ENCODE measurements at regions not wholly inside any gene's neighbourhood (a gene's known extent, or its start where the extent isn't known, plus 50 kb on each side); places are given as distances from the start of the nearest gene placed in this dataset.

DNA sequence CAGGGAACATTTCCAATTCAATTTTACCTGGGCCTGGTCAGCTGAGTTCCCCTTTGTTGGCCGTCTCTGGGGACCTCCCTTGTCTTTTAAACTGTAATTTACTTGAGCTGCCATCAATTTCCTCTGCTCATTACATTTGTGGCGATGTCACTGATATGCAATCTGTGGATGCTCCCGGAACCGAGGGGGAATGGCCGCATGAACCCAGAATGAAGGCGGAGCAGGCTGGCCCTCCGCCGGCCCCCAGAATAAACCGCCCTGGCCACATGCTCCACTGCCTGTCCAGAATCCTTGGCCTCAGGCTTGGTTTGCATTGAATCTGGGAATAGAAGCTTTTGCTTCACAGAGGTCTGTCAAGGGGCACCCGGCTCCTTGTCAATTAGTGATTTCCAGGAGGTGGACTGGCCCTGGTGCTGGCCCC is 276.8 kb downstream of the TEX29 start:
- DNase-seq: no peak

DNA sequence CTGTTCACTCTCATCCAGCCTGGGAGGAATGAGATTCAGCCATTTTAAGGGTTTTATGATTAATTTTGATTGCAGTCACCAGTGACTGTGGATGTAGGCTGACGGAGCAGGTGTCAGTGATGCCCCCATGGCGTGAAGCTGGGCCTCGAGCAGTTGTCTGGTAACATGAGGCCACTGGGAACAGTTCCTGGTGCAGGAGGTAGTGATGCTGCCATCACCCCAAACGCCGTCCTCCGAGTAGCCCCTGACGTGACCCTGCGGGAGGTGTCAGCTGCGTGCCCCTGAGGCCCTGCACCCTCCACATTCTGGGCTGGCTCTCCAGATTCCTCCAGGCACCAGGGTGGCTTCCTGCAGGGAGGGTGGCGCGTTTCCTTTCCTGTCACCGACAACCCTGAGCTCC is 277.2 kb downstream of the TEX29 start:
- DNase-seq: no peak

DNA sequence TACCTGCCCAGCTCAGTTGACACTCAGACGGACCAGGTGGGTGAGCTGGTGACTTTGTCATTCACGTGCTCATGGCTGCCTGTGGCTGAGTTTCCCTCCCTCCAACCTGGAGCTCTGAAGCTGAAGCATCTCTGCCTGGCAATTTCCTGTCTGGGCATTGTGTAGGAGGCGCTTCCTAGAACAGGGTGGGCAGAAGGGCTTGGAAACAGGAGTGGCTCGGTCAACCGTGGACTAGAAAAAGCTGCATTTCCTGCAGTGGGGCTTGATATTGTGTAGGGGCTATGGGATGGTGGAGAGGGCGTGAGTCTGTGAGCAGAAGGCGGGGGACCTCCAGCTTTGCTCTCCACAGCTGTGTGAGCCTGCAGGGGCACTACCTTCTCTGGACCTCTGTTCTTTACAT is 278.3 kb downstream of the TEX29 start:
- DNase-seq: no peak

DNA sequence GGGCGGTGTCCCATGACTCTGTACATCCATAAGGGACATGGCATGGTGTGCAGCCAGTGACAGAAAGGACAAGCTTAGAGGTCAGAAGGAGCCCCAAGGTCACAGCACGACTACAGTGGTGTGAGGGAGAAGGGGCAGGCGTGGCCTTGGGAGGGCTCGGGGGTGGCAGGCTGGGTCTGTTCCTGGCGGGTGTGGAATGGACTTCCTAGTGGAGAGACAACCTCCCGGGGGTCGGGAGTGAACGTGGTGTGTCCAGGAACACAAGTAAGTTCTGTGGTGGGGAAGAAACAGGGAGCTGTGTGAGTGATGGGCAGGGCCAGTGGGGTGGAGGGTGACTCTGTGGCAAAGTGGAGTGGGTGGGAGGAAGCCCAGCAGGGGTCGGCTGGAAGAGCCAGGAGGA is 279.3 kb downstream of the TEX29 start:
- DNase-seq: no peak

DNA sequence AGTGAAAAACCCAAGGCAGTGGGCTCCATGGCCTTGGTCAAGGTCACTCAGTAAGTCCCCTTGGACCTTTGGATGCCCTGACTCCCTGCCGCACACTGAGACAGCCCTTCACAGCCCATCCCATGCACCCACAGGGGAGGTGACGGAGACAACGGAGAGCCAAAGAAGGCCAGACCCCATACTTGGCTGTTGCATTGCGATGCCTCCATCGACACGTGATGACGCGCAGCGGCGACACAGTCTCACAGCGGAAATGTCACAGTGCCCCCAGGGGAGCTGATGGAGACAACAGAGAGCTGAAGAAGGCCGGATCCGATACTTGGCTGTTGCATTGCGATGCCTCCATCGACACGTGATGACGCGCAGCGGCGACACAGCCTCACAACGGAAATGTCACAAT is 282.4 kb downstream of the TEX29 start:
- no peak for DNase-seq

DNA sequence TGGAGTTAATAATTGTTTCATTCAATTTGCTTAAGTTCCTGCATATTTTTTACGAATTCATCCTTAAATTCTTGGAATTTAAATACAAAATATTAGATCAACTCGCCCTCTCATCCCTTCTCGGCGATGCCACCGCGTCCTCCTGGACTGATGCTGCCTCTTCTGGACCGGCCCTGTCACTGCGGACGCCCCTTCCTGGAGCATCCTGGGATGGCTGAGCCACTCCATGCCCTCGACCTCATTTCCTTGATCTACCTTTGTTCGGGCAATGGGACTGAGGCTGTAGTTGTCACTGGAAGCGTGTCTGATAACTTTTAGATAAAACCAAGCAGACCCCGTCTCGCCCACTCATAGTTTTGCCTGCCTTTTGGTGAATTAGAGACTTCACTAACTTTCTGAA is 283.7 kb downstream of the TEX29 start:
- no peak for DNase-seq

DNA sequence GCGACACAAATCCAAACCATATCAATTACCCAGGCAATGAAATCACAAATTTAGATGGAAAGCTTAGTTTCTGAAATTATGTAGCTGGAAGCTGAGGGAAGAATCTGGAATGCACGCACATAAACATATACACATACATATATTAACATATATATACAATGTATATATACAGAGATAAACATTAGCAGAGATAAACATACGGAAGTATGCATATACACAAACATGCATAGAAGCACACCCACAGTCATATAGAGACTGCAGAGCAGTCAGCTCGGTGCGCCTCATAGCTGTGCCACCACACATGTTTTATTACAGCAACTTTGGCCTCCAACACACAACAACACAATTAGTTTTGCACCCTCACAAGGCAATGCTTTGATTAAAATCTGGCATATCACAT is 288.1 kb downstream of the TEX29 start:
- no peak for DNase-seq

DNA sequence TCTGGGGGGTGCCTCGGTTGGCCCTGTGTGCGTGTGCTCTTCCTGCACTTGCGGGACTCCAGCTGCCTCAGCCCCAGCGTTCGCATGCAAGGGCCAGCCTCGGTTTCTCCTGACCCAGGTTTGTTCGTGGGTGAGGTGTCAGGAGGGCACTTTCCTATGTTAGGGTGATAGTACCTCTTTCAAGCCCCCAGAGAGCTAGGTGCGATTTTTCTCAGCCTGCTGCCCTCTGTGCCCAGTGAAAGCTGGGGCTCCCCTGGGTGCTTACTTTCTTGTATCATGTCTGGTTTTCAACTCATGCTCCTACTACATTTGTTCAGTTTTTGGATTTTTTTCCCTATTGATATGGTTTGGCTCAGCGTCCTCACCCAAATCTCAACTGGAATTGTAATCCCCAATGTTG is 289.2 kb downstream of the TEX29 start:
- no peak for DNase-seq

DNA sequence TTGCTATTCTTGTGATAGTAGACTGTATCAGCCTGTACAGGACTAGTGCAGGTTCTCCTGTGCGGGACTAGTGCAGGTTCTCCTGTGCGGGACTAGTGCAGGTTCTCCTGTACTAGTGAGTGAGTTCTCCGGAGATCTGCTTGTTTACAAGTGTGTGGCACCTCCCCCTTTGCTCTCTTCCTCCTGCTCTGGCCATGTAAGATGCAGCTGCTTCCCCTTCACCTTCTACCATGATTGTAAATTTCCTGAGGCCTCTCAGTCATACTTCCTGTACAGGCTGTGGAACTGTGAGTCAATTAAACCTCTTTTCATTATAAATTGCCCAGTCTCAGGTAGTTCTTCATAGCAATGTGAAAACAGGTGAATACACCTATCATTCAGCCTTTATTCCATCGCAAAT is 289.6 kb downstream of the TEX29 start:
- peak; percentile 39 for DNase-seq

DNA sequence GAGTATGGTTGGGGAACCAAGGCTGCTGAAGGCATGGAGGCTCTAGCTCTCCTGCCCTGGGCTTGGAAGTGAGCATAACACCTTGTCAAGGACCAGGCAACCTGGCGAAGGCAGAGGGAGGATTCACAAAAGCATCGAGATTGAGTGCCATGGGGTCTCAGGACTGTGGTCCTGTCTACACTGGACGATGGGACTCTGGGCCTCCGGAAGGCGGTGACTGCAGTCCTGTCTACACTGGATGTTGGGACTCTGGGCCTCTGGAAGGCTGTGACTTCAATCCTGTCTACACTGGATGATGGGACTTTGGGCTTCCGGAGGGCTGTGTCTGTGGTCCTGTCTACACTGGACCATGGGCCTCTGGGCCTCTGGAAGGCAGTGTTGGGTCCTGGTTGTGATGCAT is 290.4 kb downstream of the TEX29 start:
- no peak for DNase-seq

DNA sequence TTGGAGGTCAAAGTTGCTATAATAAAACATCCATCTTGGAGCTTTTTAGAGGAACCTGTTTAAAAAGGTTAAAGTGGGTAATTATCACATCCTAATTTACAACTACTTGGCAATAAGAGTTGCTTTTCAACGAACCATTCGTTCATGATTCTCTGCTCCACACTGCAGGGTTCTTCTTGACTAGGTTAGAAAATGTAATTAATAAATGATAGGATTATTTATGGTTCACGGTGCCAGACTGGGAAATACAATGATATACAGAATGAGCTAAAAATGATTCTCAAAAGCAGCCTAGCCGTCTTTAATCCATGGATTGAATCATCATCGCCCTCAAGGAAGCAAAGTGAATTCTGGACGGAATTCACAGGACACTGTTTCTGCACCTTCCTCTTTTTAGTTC is 291.2 kb downstream of the TEX29 start:
- no peak for DNase-seq

DNA sequence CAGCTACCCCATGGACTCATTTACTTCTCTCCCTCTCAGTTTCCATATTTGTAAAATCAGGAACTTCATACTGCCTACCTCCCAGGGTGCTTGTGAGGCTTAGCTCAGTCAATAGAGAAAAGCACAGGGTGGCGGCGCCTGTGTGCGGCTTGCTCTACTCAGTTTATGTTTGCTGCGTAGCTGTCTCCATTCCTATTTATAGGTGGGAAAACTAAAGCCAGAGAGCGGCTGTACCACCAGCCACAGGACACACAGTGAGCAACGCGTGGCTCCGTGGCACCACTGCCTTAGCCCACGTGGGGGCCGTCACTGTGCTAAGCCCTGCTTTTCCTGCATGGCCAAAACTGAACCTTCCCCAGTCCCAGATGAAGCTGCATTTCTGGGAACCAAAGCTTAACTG is 292.4 kb downstream of the TEX29 start:
- DNase-seq: no peak

DNA sequence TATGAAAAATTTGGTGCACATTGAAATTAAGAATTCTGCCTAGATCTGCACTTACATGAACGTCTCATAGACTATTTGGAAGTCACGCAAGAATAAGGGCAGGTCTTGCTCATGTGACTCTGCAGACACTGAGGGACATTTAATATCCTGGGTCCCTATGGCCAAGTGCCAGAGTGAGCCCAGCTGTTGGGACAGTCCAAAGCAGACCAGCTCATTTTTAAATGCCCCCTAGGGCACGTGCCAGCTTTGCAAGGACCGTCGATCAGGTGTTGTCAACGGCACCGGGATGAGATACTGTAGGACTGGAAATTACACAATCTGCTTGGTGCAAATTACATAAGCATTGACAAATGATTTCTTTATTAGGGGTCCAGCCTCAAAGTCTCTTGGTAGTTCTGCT is 293.6 kb downstream of the TEX29 start:
- no peak for DNase-seq

DNA sequence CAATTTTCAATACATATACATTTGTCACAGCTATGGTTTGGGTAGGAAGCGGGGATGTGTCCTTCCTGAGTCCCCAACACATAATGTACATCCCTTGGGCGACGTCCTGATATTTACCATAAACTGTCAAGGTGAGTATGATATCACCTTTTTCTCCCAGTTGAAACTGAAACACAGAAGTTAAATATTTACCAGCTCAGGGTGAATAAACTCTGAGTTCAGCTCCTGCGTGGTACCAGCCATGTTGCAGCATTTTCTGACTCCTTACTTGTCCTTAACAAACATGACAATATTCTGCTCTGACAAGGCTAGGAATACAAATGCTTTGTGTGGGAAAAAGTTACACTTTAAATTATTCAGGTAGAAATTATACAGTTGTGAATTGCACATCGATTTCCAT is 294.2 kb downstream of the TEX29 start:
- DNase-seq: no peak

DNA sequence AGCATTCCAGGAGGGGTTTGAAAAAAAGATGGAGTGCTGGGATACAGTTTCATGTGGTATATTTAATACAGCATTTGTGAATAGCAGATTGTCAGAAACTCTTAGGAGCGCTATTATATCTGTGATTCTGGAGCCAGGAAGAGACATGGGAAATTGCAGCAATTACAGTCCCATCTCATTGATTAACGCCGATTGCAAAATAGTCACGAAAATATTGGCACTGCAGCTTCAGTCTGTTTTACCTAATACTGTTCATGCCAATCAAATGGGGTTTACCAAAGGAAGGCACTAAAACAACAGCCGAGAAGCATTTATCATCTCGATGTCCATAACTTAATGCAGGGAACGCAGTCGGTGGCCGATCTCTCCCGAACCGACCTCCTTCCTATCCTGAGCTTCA is 295.8 kb downstream of the TEX29 start:
- no peak for DNase-seq

DNA sequence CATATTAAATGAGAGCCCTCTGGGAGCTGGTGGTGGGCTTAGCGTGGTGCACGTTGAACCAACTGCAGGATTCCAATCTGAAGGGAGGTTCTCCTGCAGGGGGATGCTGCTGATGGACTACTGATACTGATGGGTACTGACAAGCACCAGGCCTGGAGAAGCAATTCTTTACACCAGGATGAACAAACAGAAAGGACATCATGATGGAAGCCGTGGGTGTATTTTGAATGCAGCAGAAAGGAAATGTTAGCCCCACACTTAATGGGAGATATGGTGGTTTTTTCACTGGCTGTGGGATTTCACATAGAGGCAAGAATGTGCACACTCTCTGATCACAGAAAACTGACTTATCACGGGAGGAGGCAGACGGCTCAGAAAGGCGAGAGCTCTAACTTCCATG is 299.7 kb downstream of the TEX29 start:
- no peak for DNase-seq

DNA sequence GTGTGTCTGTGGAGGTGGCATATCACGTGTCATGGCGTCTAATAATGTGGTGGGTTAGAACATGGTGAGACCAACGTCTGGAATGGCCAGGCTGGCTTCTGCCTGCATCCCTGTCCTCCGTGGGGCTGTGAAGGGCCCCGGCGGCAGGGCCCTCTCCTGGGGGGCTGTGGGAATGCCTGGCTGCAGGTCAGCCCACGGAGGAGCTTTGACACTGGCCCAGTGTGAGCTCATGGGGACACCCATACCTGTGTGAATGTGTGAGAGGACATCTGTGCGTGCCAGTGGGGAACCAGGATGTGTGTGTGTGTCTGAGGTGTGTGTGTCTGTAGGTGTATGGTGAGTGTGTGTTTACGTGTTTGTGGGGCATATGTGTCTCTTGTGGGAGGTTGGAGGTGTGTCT is 300.1 kb downstream of the TEX29 start:
- DNase-seq: no peak

DNA sequence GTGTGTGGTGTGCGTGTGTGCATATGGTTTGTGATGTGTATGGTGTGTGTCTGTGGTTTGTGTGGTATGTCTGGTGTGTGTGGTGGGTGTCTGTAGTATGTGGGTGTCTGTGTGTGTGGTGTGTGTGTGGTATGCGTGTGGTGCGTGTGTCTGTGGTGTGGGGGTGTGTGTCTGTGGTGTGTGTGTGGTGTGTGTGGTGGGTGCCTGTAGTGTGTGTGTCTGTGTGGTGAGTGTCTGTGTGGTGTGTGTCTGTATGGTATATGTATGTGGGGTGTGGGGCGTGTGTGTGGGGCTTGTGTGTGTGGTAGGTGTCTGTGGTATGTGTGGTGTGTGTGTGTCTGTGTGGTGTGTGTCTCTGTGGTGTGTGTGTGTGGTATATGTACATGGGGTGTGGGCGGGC is 300.7 kb downstream of the TEX29 start:
- no peak for DNase-seq

DNA sequence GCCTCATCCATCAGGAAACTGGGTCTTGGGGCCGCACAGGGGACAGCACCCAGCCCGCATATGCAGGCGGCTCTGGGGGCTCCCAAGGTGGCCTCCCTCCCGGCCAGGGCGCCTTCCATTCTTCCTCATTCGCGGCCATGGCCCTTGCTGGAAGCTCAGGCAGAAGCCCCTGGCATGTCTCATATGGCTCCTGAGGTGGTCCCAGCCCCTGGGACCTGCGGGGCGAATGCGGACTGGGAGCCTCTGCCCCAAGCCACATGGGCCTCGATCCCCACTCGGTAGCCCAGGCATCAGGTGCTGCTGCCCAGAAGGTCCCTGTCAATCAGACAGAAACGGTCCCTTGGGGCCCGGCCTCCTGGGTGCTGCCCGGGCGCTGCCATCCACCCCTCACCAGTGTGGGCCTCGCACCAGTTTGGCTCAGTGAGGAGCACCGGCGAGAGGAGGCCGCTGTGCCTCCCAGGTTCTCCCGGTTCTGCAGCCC is 301.6 kb downstream of the TEX29 start:
- DNase-seq: no peak

DNA sequence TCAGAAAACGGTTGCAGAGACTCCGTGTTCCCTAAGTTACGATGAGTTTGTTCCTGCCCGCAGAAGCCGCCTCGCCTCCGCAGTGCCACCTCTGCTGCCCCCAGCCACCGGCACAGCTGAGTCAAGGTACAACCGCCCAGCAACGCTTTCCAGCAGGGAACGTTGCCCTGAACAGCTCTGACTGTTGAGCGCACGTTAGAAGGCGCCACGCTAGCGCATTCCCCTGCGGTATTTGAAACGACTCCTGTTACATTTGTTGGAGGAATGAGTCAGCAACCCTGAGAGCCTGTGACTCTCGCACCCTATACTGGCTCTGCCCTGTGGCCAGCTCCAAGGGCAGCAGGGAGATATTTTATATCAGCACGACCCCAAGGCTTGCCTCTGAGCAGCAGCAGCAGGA is 302.8 kb downstream of the TEX29 start:
- no peak for DNase-seq

DNA sequence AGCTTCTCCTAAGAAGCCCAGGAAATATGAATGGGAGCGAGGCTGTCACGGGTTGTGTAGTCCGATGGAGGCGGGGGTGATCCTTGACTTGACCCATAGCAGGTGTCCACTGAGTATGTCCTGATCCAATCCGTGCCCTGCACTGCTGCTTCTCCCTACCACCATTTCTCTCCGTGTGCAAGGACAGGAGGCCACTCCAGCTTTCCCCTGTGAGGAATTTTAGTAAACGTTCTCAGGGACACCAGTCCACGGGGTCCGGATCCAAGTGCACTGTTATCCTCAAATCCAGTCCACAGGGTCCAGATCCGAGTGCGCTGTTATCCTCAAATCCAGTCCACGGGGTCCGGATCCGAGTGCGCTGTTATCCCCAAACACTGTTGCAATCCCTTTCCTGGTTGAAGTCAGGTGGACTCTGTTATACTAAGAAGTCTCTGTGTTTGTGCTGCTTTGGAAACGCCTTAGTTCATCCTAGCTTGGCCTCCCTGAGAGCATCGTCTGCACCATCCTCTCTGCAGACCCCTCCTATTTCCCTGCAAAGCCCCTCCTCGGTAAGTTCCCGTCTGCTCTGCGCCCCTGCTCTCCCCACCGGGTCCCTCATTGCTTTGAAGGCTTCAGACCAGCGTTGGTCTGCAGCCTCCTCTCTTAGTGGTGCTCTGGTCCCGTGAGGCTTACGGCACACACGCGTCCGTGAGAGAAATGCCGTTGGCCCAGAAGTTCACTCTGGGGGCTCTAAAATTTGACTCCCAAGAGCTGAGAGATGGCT is 303.5 kb downstream of the TEX29 start:
- DNase-seq: no peak

DNA sequence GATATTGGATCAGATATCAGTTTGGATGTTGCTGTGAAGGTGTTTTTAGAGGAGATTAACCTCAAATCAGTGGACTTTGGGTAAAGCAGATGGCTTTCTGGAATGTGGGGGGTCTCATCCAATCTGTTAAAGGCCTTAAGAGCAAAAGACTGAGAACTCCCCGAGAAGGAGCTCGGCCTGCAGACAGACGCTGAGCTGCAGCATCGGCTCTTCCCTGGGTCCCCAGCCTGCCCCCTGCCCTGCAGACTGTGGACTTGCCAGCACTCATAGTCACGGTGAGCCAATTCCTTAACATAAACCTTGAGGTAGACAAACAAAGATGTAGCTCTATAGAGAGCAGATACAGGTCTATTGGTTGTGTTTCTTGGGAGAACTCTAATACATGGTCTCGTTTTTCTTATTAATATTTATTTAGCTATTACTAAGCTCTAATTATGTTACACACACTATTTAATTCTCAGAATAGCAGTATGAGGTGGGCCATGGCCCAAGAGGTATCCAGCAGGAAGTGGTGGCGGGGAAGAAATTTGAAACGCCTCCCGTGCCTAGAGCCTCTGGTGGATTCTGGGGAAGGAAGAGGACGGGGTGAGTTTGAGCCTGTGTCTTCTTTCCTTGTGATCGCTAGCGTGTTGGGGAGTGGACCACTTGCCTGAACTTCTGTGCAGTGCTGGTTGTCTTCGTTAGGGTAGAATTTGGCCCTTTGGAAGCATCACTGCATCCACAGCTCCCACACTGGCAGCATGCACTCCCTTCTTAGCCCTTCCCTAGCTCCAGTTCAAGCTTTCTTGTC is 305.3 kb downstream of the TEX29 start:
- no peak for DNase-seq

DNA sequence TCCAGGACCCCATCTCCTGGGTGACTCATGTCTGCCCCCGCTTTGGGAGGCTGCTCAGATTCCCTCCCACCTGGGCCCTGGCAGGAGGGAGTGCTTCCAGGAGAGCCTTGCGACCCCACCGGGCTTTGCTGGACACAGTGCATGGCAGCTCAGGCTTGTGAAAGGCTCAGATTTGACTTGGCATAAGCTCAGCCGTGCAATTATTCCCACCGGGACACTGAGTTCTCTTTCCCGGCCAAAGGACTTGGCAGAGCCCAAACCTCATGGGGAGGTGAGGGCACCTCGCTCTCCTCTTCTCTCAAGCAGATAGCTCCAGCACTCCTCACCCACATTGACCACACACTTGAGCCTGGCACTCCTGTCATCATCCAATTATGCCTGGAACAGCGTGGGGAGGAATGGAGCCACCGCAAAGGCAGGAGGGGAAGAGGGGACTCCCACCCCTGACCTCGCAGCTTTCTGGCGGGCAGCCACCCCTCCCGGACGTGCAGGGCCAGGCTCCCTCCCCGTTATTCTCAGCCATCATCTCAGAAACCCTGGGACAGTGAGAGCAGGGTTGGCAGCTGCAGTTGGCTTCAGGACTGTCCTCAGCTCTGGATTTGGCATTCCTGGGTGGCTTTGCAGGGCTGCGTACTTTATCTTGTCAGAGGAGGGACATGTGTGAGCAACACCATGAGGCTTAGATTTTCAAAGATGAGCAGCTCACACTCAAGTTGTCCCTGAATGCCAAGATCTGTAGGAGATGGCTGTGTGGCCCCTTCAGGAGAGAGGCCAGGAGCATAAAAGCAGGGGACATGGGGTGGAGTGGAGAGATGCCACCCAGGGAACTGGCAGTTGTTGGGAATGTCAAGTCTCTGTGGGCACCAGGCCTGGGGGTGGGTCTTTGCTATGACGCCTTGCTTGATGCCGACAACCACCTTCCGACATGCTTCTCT is 306.2 kb downstream of the TEX29 start:
- DNase-seq: no peak
